ENCODE measurements at regions not wholly inside any gene's neighbourhood (a gene's known extent, or its start where the extent isn't known, plus 50 kb on each side); places are given as distances from the start of the nearest gene placed in this dataset.

DNA sequence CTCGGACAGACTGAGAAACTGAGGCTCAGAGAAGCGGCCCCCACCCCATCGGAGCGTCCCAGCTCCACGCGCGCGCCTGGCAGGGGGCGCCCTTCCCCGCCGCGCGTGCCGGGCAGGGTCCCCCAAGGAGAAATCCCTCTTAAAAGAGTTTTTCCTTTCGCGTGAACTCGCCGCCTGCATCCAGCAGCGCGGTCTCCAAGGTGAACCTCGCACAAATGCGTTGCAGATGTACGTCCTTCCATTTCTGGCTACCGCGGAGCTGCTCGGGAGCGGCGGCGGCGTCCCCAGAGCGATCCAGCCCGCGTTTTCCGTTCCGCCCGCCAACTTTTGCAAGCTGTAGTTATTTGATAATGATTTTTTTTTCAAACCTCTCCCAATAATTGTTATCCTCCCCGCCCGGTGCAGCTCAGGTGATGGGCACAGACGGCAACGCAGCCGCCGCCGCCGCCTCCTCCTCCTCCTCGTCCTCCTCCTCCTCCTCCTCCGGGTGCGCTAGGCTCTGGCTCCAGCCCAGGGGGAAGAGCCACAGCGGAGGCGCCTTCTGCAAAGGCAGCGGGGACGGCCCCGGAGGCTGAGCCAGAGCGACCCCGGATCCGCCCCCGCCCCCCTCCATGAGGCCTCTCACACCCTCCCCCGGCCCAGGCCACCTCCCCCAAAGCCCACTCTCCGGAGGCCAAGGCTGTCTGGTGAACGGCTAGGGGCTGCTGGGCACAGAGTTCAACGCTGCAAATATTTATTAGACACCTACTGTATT, 74.0 kb upstream of the CUX1 start:
- no peaks in the 10 kb centered on the region for H3K27me3 ChIP-seq
- no peaks in the 10 kb centered on the region for H3K9me3 ChIP-seq (replicated peaks in 1 of 11)
- peak overlapping the region; percentile 58 to 74 (median 65) for H3K4me3 ChIP-seq
- no peaks in the 10 kb centered on the region for H4K20me1 ChIP-seq
- peak overlapping the region; percentile 73 to 96 (median 85) for H3K4me2 ChIP-seq
- peaks cover 64 to 92% (median 89%) of the 10 kb centered on the region in 10 experiments for H3K4me1 ChIP-seq
- peak overlapping the region in 9 of 11 experiments; percentile 45 to 93 (median 89); a peak in 18 of 22 replicates for H3K27ac ChIP-seq
- TF ChIP-seq Cebpa-rat (IDR thresholded peaks at IDR 0.05), result no peak
- no peaks in the 10 kb centered on the region for H3K36me3 ChIP-seq
- peak overlapping the region; percentile 39 to 84 (median 77) for H3K9ac ChIP-seq

DNA sequence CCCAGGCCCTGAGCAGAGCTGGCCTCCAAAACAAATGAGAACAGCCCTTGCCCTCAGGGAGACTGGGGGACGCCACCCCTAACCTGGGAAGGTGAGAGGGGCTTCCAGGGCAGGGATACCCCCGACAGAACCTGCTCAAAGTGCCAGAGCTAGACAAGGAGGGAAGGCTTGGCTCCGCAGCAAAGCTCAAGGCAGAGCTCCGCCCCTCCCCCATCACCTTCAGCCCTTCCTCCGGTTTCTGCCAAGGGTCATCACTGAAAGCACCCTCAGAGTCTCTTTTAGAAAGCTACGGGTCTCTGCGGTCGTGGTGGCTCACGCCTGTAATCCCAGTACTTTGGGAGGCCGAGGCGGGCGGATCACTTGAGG, 73.4 kb upstream of the CUX1 start:
- H3K4me2 ChIP-seq, result peak overlapping the region; percentile 73 to 96 (median 85)
- peak overlapping the region; percentile 58 to 74 (median 65); a peak in 19 of 20 replicates for H3K4me3 ChIP-seq
- no peak for TF ChIP-seq Cebpa-rat (IDR thresholded peaks at IDR 0.05)
- peak overlapping the region in 9 of 11 experiments; percentile 45 to 93 (median 89); a peak in 17 of 22 replicates for H3K27ac ChIP-seq
- H3K36me3 ChIP-seq, result no peaks in the 10 kb centered on the region
- no peaks in the 10 kb centered on the region for H3K27me3 ChIP-seq
- H3K4me1 ChIP-seq, result peaks cover 64 to 87% (median 84%) of the 10 kb centered on the region in 10 experiments
- no peaks in the 10 kb centered on the region for H4K20me1 ChIP-seq
- H3K9me3 ChIP-seq (replicated peaks in 1 of 11), result no peaks in the 10 kb centered on the region
- peak overlapping the region; percentile 39 to 84 (median 77); a peak in 16 of 22 replicates for H3K9ac ChIP-seq

- H3K27me3 ChIP-seq, result no peaks in the 10 kb centered on the region
- peak overlapping the region in 8 of 11 experiments; percentile 24 to 84 (median 78); a peak in 13 of 22 replicates for H3K9ac ChIP-seq
- no peaks in the 10 kb centered on the region for H3K9me3 ChIP-seq (replicated peaks in 1 of 11)
- H4K20me1 ChIP-seq, result no peaks in the 10 kb centered on the region
- peak overlapping the region; percentile 73 to 96 (median 85) for H3K4me2 ChIP-seq
- peaks cover 59 to 80% (median 78%) of the 10 kb centered on the region in 10 experiments for H3K4me1 ChIP-seq
- no peak overlapping the region for H3K4me3 ChIP-seq
- no peaks in the 10 kb centered on the region for H3K36me3 ChIP-seq
- no peak for TF ChIP-seq Cebpa-rat (IDR thresholded peaks at IDR 0.05)
- peak overlapping the region in 9 of 11 experiments; percentile 40 to 93 (median 89); a peak in 17 of 22 replicates for H3K27ac ChIP-seq
Measured at GRCh38 chr7:101744588-101744987, 72.8 kb upstream of the CUX1 start.

DNA sequence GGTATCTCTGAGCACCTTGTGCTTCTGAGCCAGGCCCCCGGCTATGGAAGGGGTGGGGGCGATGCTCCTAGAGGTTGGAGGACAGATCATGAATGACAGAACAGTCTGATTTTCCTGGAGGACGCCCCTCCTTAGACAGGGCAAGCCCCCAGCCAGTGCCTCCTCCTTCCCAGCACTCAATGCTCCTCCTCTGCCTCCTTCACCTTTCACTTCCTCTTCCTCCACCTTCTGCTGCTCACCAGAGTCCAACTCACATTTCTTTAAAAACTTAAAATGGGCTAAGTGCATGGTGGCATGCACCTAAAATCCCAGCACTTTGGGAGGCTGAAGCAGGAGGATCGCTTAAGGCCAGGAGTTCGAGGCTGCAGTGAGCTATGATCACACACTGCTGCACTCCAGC, 71.1 kb upstream of the CUX1 start:
- no peaks in the 10 kb centered on the region for H3K9me3 ChIP-seq (replicated peaks in 1 of 11)
- no peak for TF ChIP-seq Cebpa-rat (IDR thresholded peaks at IDR 0.05)
- no peaks in the 10 kb centered on the region for H4K20me1 ChIP-seq
- no peaks in the 10 kb centered on the region for H3K36me3 ChIP-seq
- no peak overlapping the region for H3K4me3 ChIP-seq
- H3K4me2 ChIP-seq, result peak overlapping the region; percentile 49 to 96 (median 85)
- no peaks in the 10 kb centered on the region for H3K27me3 ChIP-seq
- peak overlapping the region in 6 of 11 experiments; percentile 2 to 93 (median 74); a peak in 6 of 22 replicates for H3K27ac ChIP-seq
- H3K4me1 ChIP-seq, result peaks cover 42 to 63% (median 60%) of the 10 kb centered on the region in 10 experiments
- no peak overlapping the region for H3K9ac ChIP-seq

DNA sequence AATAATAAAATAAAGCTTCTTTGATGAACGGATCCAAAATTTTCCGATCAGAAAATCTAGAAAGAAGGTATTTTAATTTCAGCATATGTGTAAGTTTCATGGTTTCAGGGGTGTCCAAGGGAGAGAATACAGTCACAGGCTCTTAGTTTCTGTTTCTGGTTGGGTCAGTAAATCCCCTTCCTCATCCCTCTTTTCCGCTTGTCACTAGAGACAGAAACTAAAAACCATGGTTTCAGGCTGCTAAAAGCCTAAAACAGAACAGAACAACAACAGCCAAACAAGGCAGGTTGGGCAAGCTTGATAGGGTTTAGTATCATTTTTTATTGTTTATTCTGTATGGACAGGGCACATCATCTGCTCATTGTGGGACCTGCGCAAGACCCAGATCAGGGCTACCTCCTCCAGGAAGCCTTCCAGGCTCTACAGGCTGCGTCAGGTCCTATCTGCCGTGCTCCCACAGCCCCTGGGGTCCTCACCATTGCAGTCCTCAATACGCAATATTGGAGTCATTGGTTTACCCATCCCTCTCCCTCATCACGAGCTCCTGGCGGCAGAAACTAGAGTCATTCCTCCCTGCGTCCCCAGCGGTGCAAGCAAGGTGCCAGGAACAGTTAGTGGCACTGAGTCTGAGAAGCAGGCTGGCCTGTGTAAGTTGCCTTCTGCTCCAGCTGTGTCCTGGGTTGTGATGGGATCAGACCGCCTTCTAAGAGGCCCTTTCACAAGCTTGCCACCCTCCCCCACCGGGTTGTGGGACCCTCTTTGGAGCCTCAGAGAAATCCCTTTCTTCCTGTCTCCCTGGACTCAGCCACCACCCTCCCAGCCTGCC, 70.2 kb upstream of the CUX1 start:
- no peak overlapping the region for H3K4me3 ChIP-seq
- peak overlapping the region in 8 of 11 experiments; percentile 7 to 96 (median 73); a peak in 11 of 22 replicates for H3K4me2 ChIP-seq
- no peak overlapping the region for H3K9ac ChIP-seq
- no peaks in the 10 kb centered on the region for H4K20me1 ChIP-seq
- no peaks in the 10 kb centered on the region for H3K36me3 ChIP-seq
- H3K27me3 ChIP-seq, result no peaks in the 10 kb centered on the region
- no peak for TF ChIP-seq Cebpa-rat (IDR thresholded peaks at IDR 0.05)
- peaks cover 32 to 54% (median 51%) of the 10 kb centered on the region in 10 experiments for H3K4me1 ChIP-seq
- H3K27ac ChIP-seq, result peak overlapping the region in 3 of 11 experiments; percentile 5 to 25 (median 21); a peak in 3 of 22 replicates
- H3K9me3 ChIP-seq (replicated peaks in 1 of 11), result no peaks in the 10 kb centered on the region

GRCh38 chr7:101747879-101748345, 69.5 kb upstream of the CUX1 start:
- Histone ChIP-seq H3K4me2 (peak overlapping the region in 5 of 11 experiments; percentile 3 to 20 (median 9); a peak in 2 of 22 replicates), H3K27me3 (no peaks in the 10 kb centered on the region), H3K9ac (no peak overlapping the region), H3K36me3 (no peaks in the 10 kb centered on the region), H3K27ac (peak overlapping the region in 3 of 11 experiments; percentile 5 to 25 (median 21); a peak in 3 of 22 replicates), H3K4me1 (peaks cover 26 to 47% (median 44%) of the 10 kb centered on the region in 10 experiments), H3K4me3 (no peak overlapping the region), H4K20me1 (no peaks in the 10 kb centered on the region), H3K9me3 (replicated peaks in 1 of 11) (no peaks in the 10 kb centered on the region)
- no peak for TF ChIP-seq Cebpa-rat (IDR thresholded peaks at IDR 0.05)

GRCh38 chr7:101749891-101750290, 67.5 kb upstream of the CUX1 start:
- Histone ChIP-seq H3K9me3 (replicated peaks in 1 of 11) (no peaks in the 10 kb centered on the region), H3K4me3 (no peak overlapping the region), H3K27me3 (no peaks in the 10 kb centered on the region), H4K20me1 (no peaks in the 10 kb centered on the region), H3K4me1 (peaks cover 19 to 52% (median 43%) of the 10 kb centered on the region in 10 experiments), H3K9ac (no peak overlapping the region), H3K27ac (no peak overlapping the region), H3K4me2 (no peak overlapping the region), H3K36me3 (no peaks in the 10 kb centered on the region)
- TF ChIP-seq Cebpa-rat (IDR thresholded peaks at IDR 0.05), result no peak

GRCh38 chr7:101753316-101753715, 64.1 kb upstream of the CUX1 start:
- no peak overlapping the region for H3K9ac ChIP-seq
- H4K20me1 ChIP-seq, result no peaks in the 10 kb centered on the region
- no peak for TF ChIP-seq Cebpa-rat (IDR thresholded peaks at IDR 0.05)
- H3K27me3 ChIP-seq, result no peaks in the 10 kb centered on the region
- no peaks in the 10 kb centered on the region for H3K9me3 ChIP-seq (replicated peaks in 1 of 11)
- peak overlapping the region in 4 of 11 experiments; percentile 57 to 71 (median 62); a peak in 3 of 22 replicates for H3K4me2 ChIP-seq
- no peak overlapping the region for H3K4me3 ChIP-seq
- no peaks in the 10 kb centered on the region for H3K36me3 ChIP-seq
- H3K4me1 ChIP-seq, result peaks cover 7 to 23% (median 14%) of the 10 kb centered on the region in 10 experiments
- no peak overlapping the region for H3K27ac ChIP-seq
